Liver (tissue), 3 donors: ENCODE measurements at regions not wholly inside any gene's neighbourhood (a gene's known extent, or its start where the extent isn't known, plus 50 kb on each side); places are given as distances from the start of the nearest gene placed in this dataset.

Source experiments
- ATF3 ChIP-seq: IDR thresholded peaks from 2 replicates; pipeline ENCODE4 v1.6.1; 2016; ENCODE audit warnings: antibody characterized with exemption
- GABPA ChIP-seq, 2 donors: IDR thresholded peaks in 1 of 2; conservative IDR thresholded peaks in 1 of 2; 2 replicates each; pipeline ENCODE4 v1.6.1; 2016; ENCODE audit warnings: antibody characterized with exemption in 2 of 2, mild to moderate bottlenecking in 1 of 2, moderate library complexity in 1 of 2
- MAX ChIP-seq: IDR thresholded peaks from 2 replicates; pipeline ENCODE4 v1.6.1; 2016; ENCODE audit warnings: antibody characterized with exemption
- RAD21 ChIP-seq, 2 donors: IDR thresholded peaks; 2 replicates each; pipeline ENCODE4 v1.6.1; 2016; ENCODE audit warnings: antibody characterized with exemption in 2 of 2, mild to moderate bottlenecking in 2 of 2
- SP1 ChIP-seq: IDR thresholded peaks from 2 replicates; pipeline ENCODE4 v1.6.1; 2018; ENCODE audit warnings: antibody characterized with exemption, mild to moderate bottlenecking
- TAF1 ChIP-seq: conservative IDR thresholded peaks from 2 replicates; pipeline ENCODE4 v1.6.1; 2016; ENCODE audit warnings: antibody characterized with exemption, mild to moderate bottlenecking
- TF ChIP-seq, protein P1 (sequence below): fragments of 150-350 bp; IDR thresholded peaks from 2 replicates; pipeline ENCODE4 v1.5.1; 2017; ENCODE audit warnings: improper control_type of control experiment, low read depth, low read length; ENCODE audit not compliant: missing input control
- donor health status: healthy.
- donor health status: healthy.

- TF ChIP-seq MAX (no peak), TAF1 (no peak), SP1 (no peak), GABPA (IDR thresholded peaks at IDR 0.05 in 1 of 2, conservative IDR thresholded peaks at IDR 0.05 in 1 of 2) (no peak), RAD21 (IDR thresholded peaks at IDR 0.05) (no peak), ATF3 (no peak)
- TF ChIP-seq, protein P1, sequence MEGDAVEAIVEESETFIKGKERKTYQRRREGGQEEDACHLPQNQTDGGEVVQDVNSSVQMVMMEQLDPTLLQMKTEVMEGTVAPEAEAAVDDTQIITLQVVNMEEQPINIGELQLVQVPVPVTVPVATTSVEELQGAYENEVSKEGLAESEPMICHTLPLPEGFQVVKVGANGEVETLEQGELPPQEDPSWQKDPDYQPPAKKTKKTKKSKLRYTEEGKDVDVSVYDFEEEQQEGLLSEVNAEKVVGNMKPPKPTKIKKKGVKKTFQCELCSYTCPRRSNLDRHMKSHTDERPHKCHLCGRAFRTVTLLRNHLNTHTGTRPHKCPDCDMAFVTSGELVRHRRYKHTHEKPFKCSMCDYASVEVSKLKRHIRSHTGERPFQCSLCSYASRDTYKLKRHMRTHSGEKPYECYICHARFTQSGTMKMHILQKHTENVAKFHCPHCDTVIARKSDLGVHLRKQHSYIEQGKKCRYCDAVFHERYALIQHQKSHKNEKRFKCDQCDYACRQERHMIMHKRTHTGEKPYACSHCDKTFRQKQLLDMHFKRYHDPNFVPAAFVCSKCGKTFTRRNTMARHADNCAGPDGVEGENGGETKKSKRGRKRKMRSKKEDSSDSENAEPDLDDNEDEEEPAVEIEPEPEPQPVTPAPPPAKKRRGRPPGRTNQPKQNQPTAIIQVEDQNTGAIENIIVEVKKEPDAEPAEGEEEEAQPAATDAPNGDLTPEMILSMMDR = no peak
These were observed 91.3 kb upstream of the AMOT start for GRCh38 chrX:112931900-112932299.
